H1 (cell line): ENCODE measurements at regions not wholly inside any gene's neighbourhood (a gene's known extent, or its start where the extent isn't known, plus 50 kb on each side); places are given as distances from the start of the nearest gene placed in this dataset. TPM values are rescaled to one million over a fixed set of nuclear protein-coding genes. Genes with fewer than 3 reads are reported as not detected.

Experiments used
- CHD1 ChIP-seq: IDR thresholded peaks from 2 replicates; pipeline ENCODE4 v1.6.1; 2012; ENCODE audit warnings: low read depth, low read length, improper control_type of control experiment
- CREB1 ChIP-seq: IDR thresholded peaks from 2 replicates; pipeline ENCODE4 v1.6.1; 2012; ENCODE audit warnings: inconsistent platforms
- EGR1 ChIP-seq: IDR thresholded peaks from 2 replicates; pipeline ENCODE4 v1.6.1; 2011; ENCODE audit warnings: low read depth, low read length, borderline replicate concordance
- POU5F1 ChIP-seq: IDR thresholded peaks from 2 replicates; pipeline ENCODE4 v1.6.1; 2011; ENCODE audit warnings: low read depth, mild to moderate bottlenecking, low read length, moderate library complexity
- SIRT6 ChIP-seq: IDR thresholded peaks from one replicate; pipeline ENCODE4 v1.7.1; 2012; ENCODE audit warnings: low read length, inconsistent platforms
- small RNA-seq: library from polyadenylated mRNA; stranded (forward); fragments of <200 nt; extraction: miRNeasy Mini kit (QIAGEN cat#:217004); gene quantifications from one replicate; pipeline ENCODE3, GENCODE V24; 2013; ENCODE audit not compliant: insufficient read depth

- no peak for TF ChIP-seq CREB1
- TF ChIP-seq CHD1, result no peak
- TF ChIP-seq SIRT6, result no peak
- no peak for TF ChIP-seq POU5F1
- no peak for TF ChIP-seq EGR1
These were observed 49.6 kb upstream of the CCNG1 start (continued) for GRCh38 chr5:163387589-163388343.

Small RNA genes lying in the stretch of these regions (small RNA-seq; reads per million reads assigned to genes)
- not detected for gene RNU6-164P
